ENCODE measurements at regions not wholly inside any gene's neighbourhood (a gene's known extent, or its start where the extent isn't known, plus 50 kb on each side); places are given as distances from the start of the nearest gene placed in this dataset.
"Not testable (repeated sequence)": the region's sequence is repeated elsewhere in the genome, so short reads cannot be mapped to it uniquely, and the experiment has no call there.

- no peak for DNase-seq
Measured at GRCh38 chr15:23851921-23852320, 164.8 kb upstream of the NDN start.

GRCh38 chr15:23853286-23853685, 166.2 kb upstream of the NDN start:
- no peak for DNase-seq

- no peak for DNase-seq
Measured at GRCh38 chr15:23854203-23854911, 167.3 kb upstream of the NDN start.

- no peak for DNase-seq
Measured at GRCh38 chr15:23854912-23855659, 168.0 kb upstream of the NDN start.

GRCh38 chr15:23855947-23856346, 168.8 kb upstream of the NDN start:
- DNase-seq = no peak

GRCh38 chr15:23857028-23857641, 170.0 kb upstream of the NDN start:
- peak; percentile 13 for DNase-seq

GRCh38 chr15:23859008-23859407, 171.9 kb upstream of the NDN start:
- no peak for DNase-seq

GRCh38 chr15:23860290-23861245, 173.5 kb upstream of the NDN start:
- no peak for DNase-seq

GRCh38 chr15:23866832-23867231, 179.7 kb upstream of the NDN start:
- no peak for DNase-seq

GRCh38 chr15:23869396-23869795, 182.3 kb upstream of the NDN start:
- DNase-seq = no peak

GRCh38 chr15:23873613-23874012, 186.5 kb upstream of the NDN start:
- not testable (repeated sequence) for DNase-seq

GRCh38 chr15:23877502-23878412, 190.7 kb upstream of the NDN start:
- DNase-seq = peak; percentile 66

- no peak for DNase-seq
Measured at GRCh38 chr15:23881291-23881690, 194.2 kb upstream of the NDN start.

GRCh38 chr15:23890218-23890617, 203.1 kb upstream of the NDN start:
- no peak for DNase-seq

- DNase-seq = no peak
Measured at GRCh38 chr15:23897091-23897490, 210.0 kb upstream of the NDN start.

- no peak for DNase-seq
Measured at GRCh38 chr15:23897531-23897930, 210.4 kb upstream of the NDN start.

- DNase-seq = no peak
Measured at GRCh38 chr15:23910030-23910429, 222.9 kb upstream of the NDN start.

GRCh38 chr15:23912191-23912590, 225.1 kb upstream of the NDN start:
- DNase-seq = no peak

GRCh38 chr15:23913081-23913480, 226.0 kb upstream of the NDN start:
- DNase-seq = no peak

- no peak for DNase-seq
Measured at GRCh38 chr15:23913635-23914034, 226.5 kb upstream of the NDN start.

GRCh38 chr15:23924686-23925085, 237.6 kb upstream of the NDN start:
- DNase-seq = no peak

GRCh38 chr15:23954931-23955330, 267.8 kb upstream of the NDN start:
- no peak for DNase-seq

All from stimulated activated CD4-positive, alpha-beta T cell treated with anti-CD3 and anti-CD28 coated beads, Interleukin-15, amount 100 ng/mL, for 24 hours (primary cell).